ENCODE measurements at regions not wholly inside any gene's neighbourhood (a gene's known extent, or its start where the extent isn't known, plus 50 kb on each side); places are given as distances from the start of the nearest gene placed in this dataset.

- Histone ChIP-seq H3K27ac (no peak overlapping the region), H3K36me3 (replicated peaks in 1 of 2) (no peaks in the 10 kb centered on the region), H3K27me3 (no peaks in the 10 kb centered on the region), H3K4me1 (replicated peaks in 1 of 2) (peaks cover 0 to 4% of the 10 kb centered on the region in 2 donors), H3K9me3 (replicated peaks in 1 of 3) (no peaks in the 10 kb centered on the region), H3K4me3 (no peak overlapping the region)
- no peak for DNase-seq
- TF ChIP-seq CTCF (IDR thresholded peaks at IDR 0.05): no peak
- no peak for TF ChIP-seq POLR2A (IDR thresholded peaks at IDR 0.05)
- 40 to 65% (median 54%) methylated on average over 2 of the region's 2 CpGs for WGBS, 4 donors
- intact Hi-C loops (cut with DNase I): no loop called here
These were observed 112.2 kb upstream of the HGF start for GRCh38 chr7:81882086-81882485.

GRCh38 chr7:81877890-81878289 is 108.0 kb upstream of the HGF start:
- no peak overlapping the region for H3K4me3 ChIP-seq
- WGBS, 4 donors: 67 to 82% (median 70%) methylated on average over 3 of the region's 3 CpGs
- H3K27ac ChIP-seq: no peak overlapping the region
- H3K36me3 ChIP-seq (replicated peaks in 1 of 2): no peaks in the 10 kb centered on the region
- no peak for TF ChIP-seq POLR2A (IDR thresholded peaks at IDR 0.05)
- no peak for TF ChIP-seq CTCF (IDR thresholded peaks at IDR 0.05)
- H3K27me3 ChIP-seq: no peaks in the 10 kb centered on the region
- H3K4me1 ChIP-seq (replicated peaks in 1 of 2): peaks cover 0 to 4% of the 10 kb centered on the region in 2 donors
- no peak for DNase-seq
- intact Hi-C loops (cut with DNase I): no loop called here
- H3K9me3 ChIP-seq (replicated peaks in 1 of 3): no peaks in the 10 kb centered on the region

GRCh38 chr7:81873559-81873958 is 103.7 kb upstream of the HGF start:
- no peak for DNase-seq
- H3K27ac ChIP-seq: no peak overlapping the region
- WGBS, 4 donors: 39 to 66% (median 59%) methylated on average over 3 of the region's 3 CpGs
- H3K4me3 ChIP-seq: no peak overlapping the region
- H3K9me3 ChIP-seq (replicated peaks in 1 of 3): no peaks in the 10 kb centered on the region
- H3K36me3 ChIP-seq (replicated peaks in 1 of 2): no peaks in the 10 kb centered on the region
- intact Hi-C loops (cut with DNase I): no loop called here
- TF ChIP-seq POLR2A (IDR thresholded peaks at IDR 0.05) (no peak), CTCF (IDR thresholded peaks at IDR 0.05) (no peak)
- no peaks in the 10 kb centered on the region for H3K4me1 ChIP-seq (replicated peaks in 1 of 2)
- H3K27me3 ChIP-seq: no peaks in the 10 kb centered on the region

- no peak for DNase-seq
- no peaks in the 10 kb centered on the region for H3K4me1 ChIP-seq (replicated peaks in 1 of 2)
- TF ChIP-seq POLR2A (IDR thresholded peaks at IDR 0.05): no peak
- TF ChIP-seq CTCF (IDR thresholded peaks at IDR 0.05): no peak
- no peaks in the 10 kb centered on the region for H3K27me3 ChIP-seq
- H3K36me3 ChIP-seq (replicated peaks in 1 of 2): no peaks in the 10 kb centered on the region
- WGBS, 4 donors: 65 to 83% (median 76%) methylated on average over 6 of the region's 6 CpGs
- intact Hi-C loops (cut with DNase I): no loop called here
- no peak overlapping the region for H3K27ac ChIP-seq
- H3K4me3 ChIP-seq: no peak overlapping the region
- no peaks in the 10 kb centered on the region for H3K9me3 ChIP-seq (replicated peaks in 1 of 3)
These were observed 101.9 kb upstream of the HGF start for GRCh38 chr7:81871606-81872265.
